ENCODE measurements at regions not wholly inside any gene's neighbourhood (a gene's known extent, or its start where the extent isn't known, plus 50 kb on each side); places are given as distances from the start of the nearest gene placed in this dataset.

DNA sequence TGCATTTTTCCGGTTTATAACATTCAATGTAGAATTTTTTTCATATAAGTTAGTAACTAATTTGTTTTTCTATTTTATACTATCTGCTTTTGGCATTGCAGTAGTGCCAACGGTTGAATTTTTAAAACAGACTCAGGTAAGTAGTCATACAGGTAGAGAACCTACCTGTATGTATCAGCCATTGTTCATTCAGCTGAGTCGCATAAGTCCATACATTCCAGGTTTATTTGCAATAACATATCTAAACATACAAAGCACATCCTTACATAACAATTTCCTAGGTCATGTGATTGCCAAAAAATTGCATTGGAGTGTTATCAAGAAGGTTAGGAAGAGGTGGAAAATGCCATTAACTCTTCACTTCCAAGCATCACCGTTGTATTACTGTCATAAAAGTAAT, 1059.3 kb upstream of the CNTN5 start:
- no peaks in the 10 kb centered on the region for H3K79me2 ChIP-seq (replicated peaks; ENCODE audit: insufficient read depth)
- Mint-ChIP-seq H3K4me3 (no peak overlapping the region), H3K27ac (no peak overlapping the region), H3K4me1 (peaks cover 3% of the 10 kb centered on the region; the same call in 1 of the 3 replicates), H3K27me3 (ENCODE audit: insufficient read depth, low read depth, poor library complexity) (no peaks in the 10 kb centered on the region), H3K36me3 (ENCODE audit: low read depth) (no peaks in the 10 kb centered on the region), H3K9me3 (no peaks in the 10 kb centered on the region)
- no peak overlapping the region for H3K4me3 ChIP-seq
- no peaks in the 10 kb centered on the region for H3F3A ChIP-seq (replicated peaks; ENCODE audit: low read depth)
- peaks cover 10% of the 10 kb centered on the region for H3K9me2 ChIP-seq (ENCODE audit: insufficient read depth)
- no peaks in the 10 kb centered on the region for H3K4me1 ChIP-seq (ENCODE audit: insufficient read depth)
- H3K27ac ChIP-seq (ENCODE audit: low read depth), result no peak overlapping the region
- TF ChIP-seq POLR2AphosphoS5 (IDR thresholded peaks at IDR 0.05; ENCODE audit: low read depth) (no peak), STAT1 (IDR thresholded peaks at IDR 0.05; ENCODE audit: unreplicated experiment) (no peak), ZNF114 (CRISPR knock-in tag; IDR thresholded peaks at IDR 0.05) (no peak), EZH2 (IDR thresholded peaks at IDR 0.05; ENCODE audit: low read depth, unreplicated experiment) (no peak), CTCF (conservative IDR thresholded peaks at IDR 0.05; ENCODE audit: low read depth in 2 of 2) (no peak), ZNF331 (CRISPR knock-in tag; IDR thresholded peaks at IDR 0.05; ENCODE audit: low read depth) (no peak), CREB1 (CRISPR knock-in tag; IDR thresholded peaks at IDR 0.05; ENCODE audit: low read depth) (no peak), JUNB (IDR thresholded peaks at IDR 0.05; ENCODE audit: unreplicated experiment) (no peak), NANOG (IDR thresholded peaks at IDR 0.05; ENCODE audit: borderline replicate concordance) (no peak), EZH2phosphoT487 (IDR thresholded peaks at IDR 0.05; ENCODE audit: unreplicated experiment) (no peak)
- TF ChIP-seq, protein P1, sequence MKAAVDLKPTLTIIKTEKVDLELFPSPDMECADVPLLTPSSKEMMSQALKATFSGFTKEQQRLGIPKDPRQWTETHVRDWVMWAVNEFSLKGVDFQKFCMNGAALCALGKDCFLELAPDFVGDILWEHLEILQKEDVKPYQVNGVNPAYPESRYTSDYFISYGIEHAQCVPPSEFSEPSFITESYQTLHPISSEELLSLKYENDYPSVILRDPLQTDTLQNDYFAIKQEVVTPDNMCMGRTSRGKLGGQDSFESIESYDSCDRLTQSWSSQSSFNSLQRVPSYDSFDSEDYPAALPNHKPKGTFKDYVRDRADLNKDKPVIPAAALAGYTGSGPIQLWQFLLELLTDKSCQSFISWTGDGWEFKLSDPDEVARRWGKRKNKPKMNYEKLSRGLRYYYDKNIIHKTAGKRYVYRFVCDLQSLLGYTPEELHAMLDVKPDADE (IDR thresholded peaks at IDR 0.05), result no peak
- TF ChIP-seq, protein P2, sequence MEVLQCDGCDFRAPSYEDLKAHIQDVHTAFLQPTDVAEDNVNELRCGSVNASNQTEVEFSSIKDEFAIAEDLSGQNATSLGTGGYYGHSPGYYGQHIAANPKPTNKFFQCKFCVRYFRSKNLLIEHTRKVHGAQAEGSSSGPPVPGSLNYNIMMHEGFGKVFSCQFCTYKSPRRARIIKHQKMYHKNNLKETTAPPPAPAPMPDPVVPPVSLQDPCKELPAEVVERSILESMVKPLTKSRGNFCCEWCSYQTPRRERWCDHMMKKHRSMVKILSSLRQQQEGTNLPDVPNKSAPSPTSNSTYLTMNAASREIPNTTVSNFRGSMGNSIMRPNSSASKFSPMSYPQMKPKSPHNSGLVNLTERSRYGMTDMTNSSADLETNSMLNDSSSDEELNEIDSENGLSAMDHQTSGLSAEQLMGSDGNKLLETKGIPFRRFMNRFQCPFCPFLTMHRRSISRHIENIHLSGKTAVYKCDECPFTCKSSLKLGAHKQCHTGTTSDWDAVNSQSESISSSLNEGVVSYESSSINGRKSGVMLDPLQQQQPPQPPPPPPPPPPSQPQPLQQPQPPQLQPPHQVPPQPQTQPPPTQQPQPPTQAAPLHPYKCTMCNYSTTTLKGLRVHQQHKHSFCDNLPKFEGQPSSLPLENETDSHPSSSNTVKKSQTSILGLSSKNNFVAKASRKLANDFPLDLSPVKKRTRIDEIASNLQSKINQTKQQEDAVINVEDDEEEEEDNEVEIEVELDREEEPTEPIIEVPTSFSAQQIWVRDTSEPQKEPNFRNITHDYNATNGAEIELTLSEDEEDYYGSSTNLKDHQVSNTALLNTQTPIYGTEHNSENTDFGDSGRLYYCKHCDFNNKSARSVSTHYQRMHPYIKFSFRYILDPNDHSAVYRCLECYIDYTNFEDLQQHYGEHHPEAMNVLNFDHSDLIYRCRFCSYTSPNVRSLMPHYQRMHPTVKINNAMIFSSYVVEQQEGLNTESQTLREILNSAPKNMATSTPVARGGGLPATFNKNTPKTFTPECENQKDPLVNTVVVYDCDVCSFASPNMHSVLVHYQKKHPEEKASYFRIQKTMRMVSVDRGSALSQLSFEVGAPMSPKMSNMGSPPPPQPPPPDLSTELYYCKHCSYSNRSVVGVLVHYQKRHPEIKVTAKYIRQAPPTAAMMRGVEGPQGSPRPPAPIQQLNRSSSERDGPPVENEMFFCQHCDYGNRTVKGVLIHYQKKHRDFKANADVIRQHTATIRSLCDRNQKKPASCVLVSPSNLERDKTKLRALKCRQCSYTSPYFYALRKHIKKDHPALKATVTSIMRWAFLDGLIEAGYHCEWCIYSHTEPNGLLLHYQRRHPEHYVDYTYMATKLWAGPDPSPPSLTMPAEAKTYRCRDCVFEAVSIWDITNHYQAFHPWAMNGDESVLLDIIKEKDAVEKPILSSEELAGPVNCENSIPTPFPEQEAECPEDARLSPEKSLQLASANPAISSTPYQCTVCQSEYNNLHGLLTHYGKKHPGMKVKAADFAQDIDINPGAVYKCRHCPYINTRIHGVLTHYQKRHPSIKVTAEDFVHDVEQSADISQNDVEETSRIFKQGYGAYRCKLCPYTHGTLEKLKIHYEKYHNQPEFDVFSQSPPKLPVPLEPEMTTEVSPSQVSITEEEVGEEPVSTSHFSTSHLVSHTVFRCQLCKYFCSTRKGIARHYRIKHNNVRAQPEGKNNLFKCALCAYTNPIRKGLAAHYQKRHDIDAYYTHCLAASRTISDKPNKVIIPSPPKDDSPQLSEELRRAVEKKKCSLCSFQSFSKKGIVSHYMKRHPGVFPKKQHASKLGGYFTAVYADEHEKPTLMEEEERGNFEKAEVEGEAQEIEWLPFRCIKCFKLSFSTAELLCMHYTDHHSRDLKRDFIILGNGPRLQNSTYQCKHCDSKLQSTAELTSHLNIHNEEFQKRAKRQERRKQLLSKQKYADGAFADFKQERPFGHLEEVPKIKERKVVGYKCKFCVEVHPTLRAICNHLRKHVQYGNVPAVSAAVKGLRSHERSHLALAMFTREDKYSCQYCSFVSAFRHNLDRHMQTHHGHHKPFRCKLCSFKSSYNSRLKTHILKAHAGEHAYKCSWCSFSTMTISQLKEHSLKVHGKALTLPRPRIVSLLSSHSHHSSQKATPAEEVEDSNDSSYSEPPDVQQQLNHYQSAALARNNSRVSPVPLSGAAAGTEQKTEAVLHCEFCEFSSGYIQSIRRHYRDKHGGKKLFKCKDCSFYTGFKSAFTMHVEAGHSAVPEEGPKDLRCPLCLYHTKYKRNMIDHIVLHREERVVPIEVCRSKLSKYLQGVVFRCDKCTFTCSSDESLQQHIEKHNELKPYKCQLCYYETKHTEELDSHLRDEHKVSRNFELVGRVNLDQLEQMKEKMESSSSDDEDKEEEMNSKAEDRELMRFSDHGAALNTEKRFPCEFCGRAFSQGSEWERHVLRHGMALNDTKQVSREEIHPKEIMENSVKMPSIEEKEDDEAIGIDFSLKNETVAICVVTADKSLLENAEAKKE (CRISPR knock-in tag; IDR thresholded peaks at IDR 0.05), result no peak
- TF ChIP-seq, protein P3, sequence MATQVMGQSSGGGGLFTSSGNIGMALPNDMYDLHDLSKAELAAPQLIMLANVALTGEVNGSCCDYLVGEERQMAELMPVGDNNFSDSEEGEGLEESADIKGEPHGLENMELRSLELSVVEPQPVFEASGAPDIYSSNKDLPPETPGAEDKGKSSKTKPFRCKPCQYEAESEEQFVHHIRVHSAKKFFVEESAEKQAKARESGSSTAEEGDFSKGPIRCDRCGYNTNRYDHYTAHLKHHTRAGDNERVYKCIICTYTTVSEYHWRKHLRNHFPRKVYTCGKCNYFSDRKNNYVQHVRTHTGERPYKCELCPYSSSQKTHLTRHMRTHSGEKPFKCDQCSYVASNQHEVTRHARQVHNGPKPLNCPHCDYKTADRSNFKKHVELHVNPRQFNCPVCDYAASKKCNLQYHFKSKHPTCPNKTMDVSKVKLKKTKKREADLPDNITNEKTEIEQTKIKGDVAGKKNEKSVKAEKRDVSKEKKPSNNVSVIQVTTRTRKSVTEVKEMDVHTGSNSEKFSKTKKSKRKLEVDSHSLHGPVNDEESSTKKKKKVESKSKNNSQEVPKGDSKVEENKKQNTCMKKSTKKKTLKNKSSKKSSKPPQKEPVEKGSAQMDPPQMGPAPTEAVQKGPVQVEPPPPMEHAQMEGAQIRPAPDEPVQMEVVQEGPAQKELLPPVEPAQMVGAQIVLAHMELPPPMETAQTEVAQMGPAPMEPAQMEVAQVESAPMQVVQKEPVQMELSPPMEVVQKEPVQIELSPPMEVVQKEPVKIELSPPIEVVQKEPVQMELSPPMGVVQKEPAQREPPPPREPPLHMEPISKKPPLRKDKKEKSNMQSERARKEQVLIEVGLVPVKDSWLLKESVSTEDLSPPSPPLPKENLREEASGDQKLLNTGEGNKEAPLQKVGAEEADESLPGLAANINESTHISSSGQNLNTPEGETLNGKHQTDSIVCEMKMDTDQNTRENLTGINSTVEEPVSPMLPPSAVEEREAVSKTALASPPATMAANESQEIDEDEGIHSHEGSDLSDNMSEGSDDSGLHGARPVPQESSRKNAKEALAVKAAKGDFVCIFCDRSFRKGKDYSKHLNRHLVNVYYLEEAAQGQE (IDR thresholded peaks at IDR 0.05; ENCODE audit: unreplicated experiment), result no peak
- H4K20me1 ChIP-seq (replicated peaks; ENCODE audit: insufficient read depth), result no peaks in the 10 kb centered on the region
- no peak overlapping the region for H2AFZ ChIP-seq
- no peaks in the 10 kb centered on the region for H3K36me3 ChIP-seq (ENCODE audit: insufficient read depth)
- DNase-seq (ENCODE audit: low spot score), result no peak
- no peak overlapping the region for H3K4me2 ChIP-seq
- no peak for ATAC-seq
- no peaks in the 10 kb centered on the region for H3K27me3 ChIP-seq (ENCODE audit: insufficient read depth)

Measured in GM23338 (cell line).